Stimulated activated CD4-positive, alpha-beta T cell treated with anti-CD3 and anti-CD28 coated beads, TNF-alpha, amount 100 ng/mL, for 24 hours (primary cell): ENCODE measurements at regions not wholly inside any gene's neighbourhood (a gene's known extent, or its start where the extent isn't known, plus 50 kb on each side); places are given as distances from the start of the nearest gene placed in this dataset.
A peak's percentile ranks its signal among the peaks of the same experiment; 100 is the strongest.

Source experiments
- DNase-seq, 3 experiments: peaks; one replicate each; pipeline ENCODE4 v3.0.0-alpha.2; 2020; ENCODE audit warnings: low read depth in 3 of 3

DNA sequence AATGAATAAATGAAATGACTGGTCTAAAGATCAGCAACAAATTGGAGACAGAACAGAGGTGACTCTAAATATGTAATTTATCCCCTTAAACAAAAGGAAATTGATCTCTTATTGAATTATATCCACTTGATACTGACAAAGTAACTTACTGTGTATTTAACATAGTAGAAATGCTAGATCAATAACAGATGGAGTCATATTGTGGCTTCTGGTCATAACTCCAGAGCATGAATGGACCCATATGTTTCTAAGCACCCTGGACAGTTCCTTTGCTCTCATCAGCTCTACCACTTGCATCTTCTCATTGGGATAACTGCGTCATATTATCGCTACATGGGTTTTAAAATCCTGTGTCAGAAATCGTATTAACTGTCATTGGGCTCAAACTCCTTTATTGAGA lies 222.3 kb downstream of the ETS1 start:
- DNase-seq = no peak

DNA sequence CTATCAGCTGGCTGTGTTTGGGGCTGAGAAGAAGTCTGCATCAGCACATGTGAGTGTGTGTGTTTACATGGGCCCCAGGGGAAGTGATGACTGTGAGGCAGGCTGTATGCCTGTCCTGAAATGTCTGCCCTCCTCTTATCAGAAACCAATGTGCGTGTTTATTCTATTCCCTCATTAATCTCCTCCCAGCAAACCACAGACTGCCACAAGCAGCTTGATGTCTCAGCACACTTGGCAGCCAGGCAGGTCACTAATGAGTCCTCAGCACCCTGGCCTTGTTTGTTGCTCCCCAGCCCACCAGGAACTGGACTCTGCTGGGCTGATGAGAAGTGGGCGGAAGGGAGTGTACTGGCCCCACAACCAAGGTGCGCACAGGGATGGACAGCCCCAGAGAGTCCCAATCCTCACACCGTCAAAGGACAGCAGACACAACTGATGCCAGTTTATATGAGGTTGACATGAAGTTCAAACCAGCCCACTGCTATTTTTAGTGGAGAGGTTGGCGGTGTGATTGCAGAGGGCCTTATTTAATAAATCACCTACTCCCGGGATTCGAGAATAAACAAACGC lies 225.8 kb downstream of the ETS1 start:
- no peak for DNase-seq

- DNase-seq = no peak
These were observed 227.8 kb downstream of the ETS1 start for GRCh38 chr11:128359515-128359914.

DNA sequence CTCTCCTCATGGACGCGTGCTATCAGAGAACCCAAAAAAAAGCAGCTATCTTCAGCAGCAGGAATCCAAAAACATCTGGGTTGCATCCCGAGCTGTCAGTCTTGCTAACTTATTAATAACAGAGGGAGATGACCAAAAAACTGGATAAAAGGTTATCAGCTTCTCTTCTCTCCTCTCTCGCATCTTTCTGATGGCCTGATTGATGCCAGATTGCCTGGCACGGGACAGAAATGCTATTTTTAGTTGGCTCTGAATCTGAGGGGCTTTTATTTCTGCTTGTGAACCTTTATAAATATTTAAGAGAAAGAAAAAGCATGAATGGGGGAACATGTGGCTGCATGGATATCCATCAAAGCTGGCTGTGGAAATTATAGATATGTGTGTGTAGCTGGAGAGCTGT lies 230.3 kb downstream of the ETS1 start:
- DNase-seq = no peak

DNA sequence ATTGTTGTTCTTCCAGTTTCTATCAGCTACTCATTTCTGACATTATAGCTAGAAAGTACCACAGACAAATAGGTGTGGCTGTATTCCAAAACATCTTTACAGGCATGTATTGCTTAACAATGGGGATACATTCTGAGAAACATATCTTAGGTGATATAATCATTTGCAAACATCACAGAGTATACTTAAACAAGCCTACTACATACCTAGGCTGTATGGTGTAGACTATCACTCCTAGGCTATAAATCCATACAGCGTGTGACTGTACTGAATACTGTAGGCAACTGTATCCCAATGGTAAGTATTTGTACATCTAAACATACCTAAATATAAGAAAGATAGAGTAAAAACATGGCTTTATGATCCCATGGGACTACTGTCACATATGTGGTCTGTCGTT lies 231.8 kb downstream of the ETS1 start:
- no peak for DNase-seq

DNA sequence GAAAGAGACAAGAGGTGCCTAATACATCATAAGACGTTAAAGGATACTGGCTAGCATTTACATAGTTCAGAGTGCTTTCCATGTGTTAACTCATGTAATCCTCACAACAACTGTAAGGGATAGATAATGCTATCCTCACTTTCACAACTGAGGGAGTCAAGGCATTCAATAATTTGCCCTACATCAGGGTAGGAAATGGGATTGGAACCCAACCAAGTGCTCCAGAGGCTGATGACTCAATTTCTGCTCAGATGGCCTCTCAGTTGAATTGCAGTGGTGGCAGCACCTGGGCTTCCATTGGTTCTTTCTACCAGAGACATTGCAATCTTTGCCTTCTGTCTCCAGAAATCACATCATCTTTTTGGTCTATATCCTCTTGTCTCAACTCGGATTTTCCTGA lies 232.9 kb downstream of the ETS1 start:
- no peak for DNase-seq

DNA sequence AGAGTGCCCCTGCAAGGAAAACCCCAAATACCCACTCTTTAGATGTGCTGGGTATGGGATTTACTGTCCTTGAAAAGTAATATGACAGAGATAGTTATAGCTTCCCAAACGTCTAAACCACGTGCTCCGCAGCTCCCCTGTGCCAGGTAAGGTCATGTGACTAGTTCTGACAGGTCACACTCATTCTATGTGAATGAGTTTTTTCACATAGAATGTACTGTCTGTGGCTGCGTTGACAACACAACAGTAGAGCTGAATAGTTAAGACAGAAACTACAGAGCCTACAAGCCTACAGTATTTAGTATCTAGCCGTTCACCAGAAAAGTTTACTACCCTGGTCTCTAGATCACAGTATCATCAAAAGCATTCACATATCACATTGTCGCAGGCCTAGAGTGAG lies 236.2 kb downstream of the ETS1 start:
- no peak for DNase-seq

- DNase-seq = no peak
These were observed 237.6 kb downstream of the ETS1 start for GRCh38 chr11:128349650-128350299.

DNA sequence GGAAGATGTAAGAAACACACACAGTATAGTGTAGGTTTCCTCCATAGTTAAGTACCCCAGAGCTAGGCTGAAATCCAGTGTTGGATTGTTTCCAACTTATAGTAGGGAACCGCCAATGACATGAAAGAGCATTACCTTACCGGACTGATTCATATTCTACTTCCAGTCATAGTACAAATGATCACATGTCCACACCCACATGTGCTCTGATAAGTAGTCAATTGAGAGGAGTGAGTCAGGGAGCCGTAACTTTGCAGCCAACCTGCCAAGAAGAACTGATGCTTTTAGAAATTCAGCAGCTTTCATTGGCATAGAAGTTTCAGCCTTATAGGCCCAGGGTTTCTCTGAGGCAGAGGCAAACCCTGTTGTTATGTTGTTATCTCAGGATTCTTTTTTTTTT lies 240.6 kb downstream of the ETS1 start:
- no peak for DNase-seq

DNA sequence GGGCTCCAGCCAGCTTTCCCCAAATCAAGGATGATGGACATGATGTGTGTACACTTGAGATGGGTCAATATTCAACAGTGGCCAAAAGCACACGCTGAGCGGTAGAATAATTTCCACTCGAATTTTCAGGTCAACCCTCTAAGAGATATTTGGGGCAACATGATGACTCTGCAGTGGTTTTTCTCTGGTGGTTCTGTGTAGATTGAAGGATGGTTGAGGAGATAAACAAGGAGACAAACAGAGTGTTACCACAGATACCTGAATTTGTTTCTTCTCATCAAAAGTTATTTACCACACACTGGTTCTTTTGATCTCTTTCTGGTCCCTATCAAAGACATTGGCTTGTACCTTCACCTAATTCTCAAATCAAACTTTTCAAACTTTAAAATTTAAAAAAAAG lies 242.0 kb downstream of the ETS1 start:
- DNase-seq = no peak

DNA sequence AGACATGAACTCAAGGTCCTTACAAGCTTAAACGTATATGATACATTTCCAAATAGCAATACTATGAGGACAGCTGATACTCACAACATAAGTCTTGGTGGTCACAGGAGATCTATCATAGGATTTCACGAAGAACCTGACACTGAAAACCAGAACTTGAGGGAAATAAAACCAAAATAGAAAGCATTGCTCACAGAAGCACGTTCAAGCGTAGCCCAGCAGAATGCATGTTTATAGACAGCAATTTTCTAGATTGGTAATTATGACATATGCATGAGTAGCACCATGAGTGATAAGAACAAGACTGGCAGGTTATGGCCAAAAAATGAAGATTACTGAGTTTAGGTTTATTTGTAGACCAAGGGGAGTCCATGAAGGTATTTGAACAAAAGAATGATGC lies 243.5 kb downstream of the ETS1 start:
- no peak for DNase-seq

DNA sequence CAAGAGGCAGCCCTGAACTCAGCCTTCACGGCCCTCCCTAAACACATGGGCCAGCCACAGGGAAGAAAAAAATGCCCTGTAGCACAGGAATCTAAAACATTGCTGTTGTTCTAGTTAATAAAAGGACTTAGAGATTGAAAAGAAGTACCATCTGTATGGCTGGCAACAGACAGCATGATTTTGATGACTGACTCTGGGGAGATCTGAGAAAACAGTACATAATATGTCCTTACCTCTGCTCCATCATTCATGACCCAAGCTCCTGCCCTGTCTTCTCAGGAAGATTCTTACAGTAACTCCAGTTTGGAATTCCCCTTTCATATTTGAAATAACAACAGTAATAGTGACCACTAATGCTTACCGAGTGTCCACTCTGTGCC lies 244.2 kb downstream of the ETS1 start:
- no peak for DNase-seq

GRCh38 chr11:128342511-128343134 lies 244.7 kb downstream of the ETS1 start:
- peak in 2 of 3 experiments; percentile 57 to 73 for DNase-seq

GRCh38 chr11:128341280-128342248 lies 245.8 kb downstream of the ETS1 start:
- no peak for DNase-seq

GRCh38 chr11:128339792-128340191 lies 247.6 kb downstream of the ETS1 start:
- no peak for DNase-seq

- no peak for DNase-seq
These were observed 248.5 kb downstream of the ETS1 start for GRCh38 chr11:128338811-128339210.

DNA sequence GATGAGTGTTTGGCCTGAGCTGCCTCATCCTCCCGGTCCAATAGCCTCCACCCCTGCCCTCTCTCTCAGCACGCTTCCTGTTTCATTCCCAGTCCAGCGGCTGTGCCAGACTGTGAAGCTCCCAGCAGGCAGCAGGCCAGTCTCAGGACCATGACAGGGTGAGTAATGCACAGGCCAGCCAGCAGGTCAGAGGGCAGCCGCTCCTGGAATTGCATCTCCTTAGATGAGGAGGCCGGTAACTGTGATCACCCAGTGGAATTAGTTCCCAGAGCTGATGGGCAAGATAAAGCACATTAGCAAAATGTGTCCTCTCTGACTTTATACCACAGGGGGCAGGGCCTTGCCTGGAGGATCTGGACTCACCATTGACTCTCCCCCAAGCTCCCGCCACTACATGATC lies 251.2 kb downstream of the ETS1 start:
- DNase-seq = no peak

DNA sequence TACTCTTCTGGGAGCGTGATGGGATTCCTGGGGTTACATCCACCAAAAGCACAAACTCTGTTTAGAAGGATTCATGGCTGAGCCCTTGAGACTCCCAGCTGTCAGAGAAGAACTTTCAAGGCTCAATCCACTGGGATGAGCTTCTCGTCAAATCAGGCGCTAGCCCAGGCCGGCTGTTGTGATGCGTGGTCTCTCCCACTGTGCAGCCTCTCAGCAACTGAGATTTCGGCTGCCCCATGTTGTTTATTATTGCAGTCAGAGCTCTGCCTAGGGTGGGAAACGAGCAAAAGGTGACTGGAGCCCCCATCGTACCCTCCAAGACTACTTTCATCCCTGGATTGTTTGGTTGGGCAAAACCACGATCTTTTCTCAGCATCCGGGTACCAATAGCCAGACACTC lies 251.6 kb downstream of the ETS1 start:
- no peak for DNase-seq

GRCh38 chr11:128334311-128335044 lies 252.9 kb downstream of the ETS1 start:
- no peak for DNase-seq

DNA sequence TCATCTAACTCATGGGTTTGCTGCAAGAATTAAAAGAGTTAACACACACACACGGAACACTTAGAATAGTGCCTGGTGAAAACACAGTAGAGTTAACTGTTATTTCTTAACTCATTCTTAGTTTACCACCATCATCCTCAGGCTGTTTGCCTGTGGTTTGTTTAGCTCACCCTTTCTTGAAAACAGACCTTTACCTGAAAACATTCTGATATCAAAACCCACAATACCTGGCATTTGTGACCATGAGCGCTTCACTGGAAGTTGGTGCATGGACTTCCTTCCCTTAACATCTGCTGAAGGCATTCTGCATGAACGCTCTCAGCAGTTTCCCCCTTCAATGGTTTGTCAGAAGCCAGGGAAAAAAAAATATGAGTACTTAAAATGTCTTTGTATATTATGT lies 256.0 kb downstream of the ETS1 start:
- DNase-seq = no peak

DNA sequence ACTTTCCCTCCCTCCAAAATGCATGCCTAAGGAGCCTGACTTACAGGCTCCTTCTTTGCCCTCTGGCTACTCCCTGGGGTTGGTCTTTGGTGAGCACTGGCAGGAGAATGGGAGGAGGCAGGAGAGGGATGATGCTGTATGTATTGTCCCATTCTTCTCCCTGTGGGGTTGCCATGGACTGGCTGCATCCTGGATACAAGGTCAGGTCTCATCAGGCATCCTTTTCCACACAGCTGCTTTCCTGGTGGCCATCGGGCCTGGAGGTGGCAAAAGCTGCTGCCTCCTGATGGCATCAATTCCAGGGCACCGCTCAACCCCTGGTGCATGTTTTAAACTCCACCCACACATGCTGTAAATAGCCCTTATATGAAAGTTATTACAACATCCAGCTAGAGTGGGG lies 257.2 kb downstream of the ETS1 start:
- no peak for DNase-seq
